H9 (cell line): ENCODE measurements at regions not wholly inside any gene's neighbourhood (a gene's known extent, or its start where the extent isn't known, plus 50 kb on each side); places are given as distances from the start of the nearest gene placed in this dataset.

Source experiments
- DNase-seq: peaks from one replicate; pipeline ENCODE4 v3.0.0-alpha.2; 2017
- H2AFZ ChIP-seq: one replicate; pipeline ENCODE4 v1.6.1; 2013; ENCODE audit warnings: mild to moderate bottlenecking, low read length, control low read depth, moderate library complexity
- H2AK5ac ChIP-seq: 2 replicates; pipeline ENCODE4 v1.6.1; 2013; ENCODE audit warnings: low read length, control low read depth, mixed read lengths; ENCODE audit not compliant: insufficient read length
- H2BK120ac ChIP-seq: one replicate; pipeline ENCODE4 v1.6.1; 2013; ENCODE audit warnings: low read depth, mild to moderate bottlenecking, low read length, control low read depth, inconsistent platforms; ENCODE audit not compliant: poor library complexity, severe bottlenecking
- H2BK12ac ChIP-seq: 2 replicates; pipeline ENCODE4 v1.6.1; 2013; ENCODE audit warnings: low read length, control low read depth, mixed read lengths, low read depth; ENCODE audit not compliant: insufficient read length
- H2BK15ac ChIP-seq: 2 replicates; pipeline ENCODE4 v1.6.1; 2013; ENCODE audit warnings: low read depth, low read length, control low read depth
- H2BK20ac ChIP-seq: one replicate; pipeline ENCODE4 v1.6.1; 2013; ENCODE audit warnings: low read depth, mild to moderate bottlenecking, low read length, control low read depth, inconsistent platforms; ENCODE audit not compliant: poor library complexity, severe bottlenecking
- H2BK5ac ChIP-seq: 2 replicates; pipeline ENCODE4 v1.6.1; 2013; ENCODE audit warnings: low read length, control low read depth, mixed read lengths; ENCODE audit not compliant: insufficient read length
- H3K14ac ChIP-seq: 2 replicates; pipeline ENCODE4 v1.6.1; 2013; ENCODE audit warnings: low read length, control low read depth; ENCODE audit not compliant: insufficient read depth
- H3K18ac ChIP-seq: 2 replicates; pipeline ENCODE4 v1.6.1; 2013; ENCODE audit warnings: low read depth, mild to moderate bottlenecking, mixed read lengths, low read length, control low read depth; ENCODE audit not compliant: insufficient read length
- H3K23ac ChIP-seq: 2 replicates; pipeline ENCODE4 v1.6.1; 2013; ENCODE audit warnings: low read length, control low read depth, mixed read lengths, low read depth; ENCODE audit not compliant: insufficient read length
- H3K23me2 ChIP-seq: 2 replicates; pipeline ENCODE4 v1.6.1; 2013; ENCODE audit warnings: low read depth, mild to moderate bottlenecking, mixed read lengths, low read length, control low read depth; ENCODE audit not compliant: insufficient read length, poor library complexity, severe bottlenecking
- H3K27ac ChIP-seq: 2 replicates; pipeline ENCODE4 v1.5.1; 2013; ENCODE audit warnings: low read length, control low read depth, mixed read lengths, low read depth; ENCODE audit not compliant: insufficient read length
- H3K27me3 ChIP-seq: 2 replicates; pipeline ENCODE4 v1.6.1; 2013; ENCODE audit warnings: low read length, control low read depth, inconsistent platforms; ENCODE audit not compliant: insufficient read depth
- H3K4ac ChIP-seq: 2 replicates; pipeline ENCODE4 v1.6.1; 2013; ENCODE audit warnings: low read depth, mild to moderate bottlenecking, control low read depth, inconsistent platforms, low read length, moderate library complexity
- H3K4me1 ChIP-seq: 2 replicates; pipeline ENCODE4 v1.6.1; 2013; ENCODE audit warnings: low read length, control low read depth, inconsistent platforms; ENCODE audit not compliant: insufficient read depth
- H3K4me2 ChIP-seq: 2 replicates; pipeline ENCODE4 v1.6.1; 2013; ENCODE audit warnings: low read length, control low read depth, mixed read lengths; ENCODE audit not compliant: insufficient read length, insufficient read depth
- H3K56ac ChIP-seq: 2 replicates; pipeline ENCODE4 v1.6.1; 2013; ENCODE audit warnings: low read depth, mild to moderate bottlenecking, mixed read lengths, low read length, control low read depth; ENCODE audit not compliant: insufficient read length
- H3K79me1 ChIP-seq: 2 replicates; pipeline ENCODE4 v1.6.1; 2013; ENCODE audit warnings: low read depth, mild to moderate bottlenecking, moderate library complexity, low read length, control low read depth, inconsistent platforms; ENCODE audit not compliant: insufficient read depth, poor library complexity, severe bottlenecking
- H3K79me2 ChIP-seq: 2 replicates; pipeline ENCODE4 v1.6.1; 2013; ENCODE audit warnings: low read length, control low read depth, inconsistent platforms; ENCODE audit not compliant: insufficient read depth
- H3K9ac ChIP-seq: 2 replicates; pipeline ENCODE4 v1.6.1; 2013; ENCODE audit warnings: low read length, control low read depth, mixed read lengths; ENCODE audit not compliant: insufficient read length; ENCODE audit errors: extremely low read depth
- H3K9me3 ChIP-seq: one replicate; pipeline ENCODE4 v1.6.1; 2013; ENCODE audit warnings: low read depth, low read length, inconsistent platforms; ENCODE audit not compliant: control insufficient read depth
- H3T11ph ChIP-seq: one replicate; pipeline ENCODE4 v1.6.1; 2013; ENCODE audit warnings: mild to moderate bottlenecking, low read length, control low read depth, inconsistent platforms
- H4K20me1 ChIP-seq: one replicate; pipeline ENCODE4 v1.6.1; 2013; ENCODE audit not compliant: control insufficient read depth, insufficient read length, insufficient read depth
- H4K5ac ChIP-seq: 2 replicates; pipeline ENCODE4 v1.6.1; 2013; ENCODE audit warnings: low read depth, mild to moderate bottlenecking, mixed read lengths, low read length, control low read depth; ENCODE audit not compliant: insufficient read length
- H4K8ac ChIP-seq: replicated peaks from 2 replicates; pipeline ENCODE4 v1.6.1; 2013; ENCODE audit warnings: low read length, control low read depth, mixed read lengths, low read depth; ENCODE audit not compliant: insufficient read length
- H4K91ac ChIP-seq: 2 replicates; pipeline ENCODE4 v1.6.1; 2013; ENCODE audit warnings: low read depth, mild to moderate bottlenecking, moderate library complexity, mixed read lengths, low read length, control low read depth; ENCODE audit not compliant: insufficient read length
- H3K27ac Mint-ChIP-seq, 3 experiments: 2 replicates in 2 of 3; 3 replicates in 1 of 3; pipeline ENCODE4 v1.8.0; 2020 to 2021; ENCODE audit warnings: mixed read lengths in 3 of 3, mild to moderate bottlenecking in 1 of 3, moderate library complexity in 1 of 3
- H3K27me3 Mint-ChIP-seq: 2 replicates; pipeline ENCODE4 v1.8.0; 2021; ENCODE audit warnings: low read depth, mild to moderate bottlenecking, moderate library complexity, mixed read lengths
- H3K36me3 Mint-ChIP-seq, 3 experiments: 2 replicates in 2 of 3; 3 replicates in 1 of 3; pipeline ENCODE4 v1.8.0; 2020 to 2021; ENCODE audit warnings: low read depth in 3 of 3, mixed read lengths in 3 of 3; ENCODE audit not compliant: insufficient read depth in 1 of 3
- H3K4me1 Mint-ChIP-seq, 2 experiments: 2 replicates each; pipeline ENCODE4 v1.8.0; 2020; ENCODE audit warnings: mixed read lengths in 2 of 2
- H3K4me3 Mint-ChIP-seq, 2 experiments: 2 replicates in 1 of 2; 3 replicates in 1 of 2; pipeline ENCODE4 v1.8.0; 2020 to 2021; ENCODE audit warnings: mild to moderate bottlenecking in 2 of 2, mixed read lengths in 2 of 2, moderate library complexity in 1 of 2
- H3K9me3 Mint-ChIP-seq, 2 experiments: 2 replicates in 1 of 2; 3 replicates in 1 of 2; pipeline ENCODE4 v1.8.0; 2020; ENCODE audit warnings: mild to moderate bottlenecking in 2 of 2, mixed read lengths in 2 of 2, moderate library complexity in 1 of 2
- WGBS: extraction: QIAGEN DNeasy Blood & Tissue Kit; methylation state at CpG from one replicate; pipeline ENCODE4 v1.1.7; 2013; ENCODE audit warnings: missing lambda C conversion rate, low lambda C conversion rate, mixed read lengths; ENCODE audit not compliant: insufficient read length; ENCODE audit errors: extremely low coverage; 5-methylcytosine and 5-hydroxymethylcytosine counted together
- TF ChIP-seq, protein P1 (sequence below): fragments of 200-600 bp; sonication (generic); conservative IDR thresholded peaks from 3 replicates; pipeline ENCODE4 v1.8.0; 2021; ENCODE audit warnings: antibody characterized with exemption, mild to moderate bottlenecking

- no peak overlapping the region for H3K4me2 ChIP-seq
- H3K27ac Mint-ChIP-seq, result no peak overlapping the region
These were observed 143.4 kb upstream of the SOX4 start for GRCh38 chr6:21450149-21450548.

More at GRCh38 chr6:21450149-21450548, 143.4 kb upstream of the SOX4 start:
- H3T11ph ChIP-seq, result no peak overlapping the region
- H3K27ac ChIP-seq, result no peak overlapping the region
- no peaks in the 10 kb centered on the region for H3K79me2 ChIP-seq
- no peak overlapping the region for H3K18ac ChIP-seq
- no peaks in the 10 kb centered on the region for H3K79me1 ChIP-seq
- no peaks in the 10 kb centered on the region for H4K20me1 ChIP-seq
- no peak overlapping the region for H3K23ac ChIP-seq
- H2BK120ac ChIP-seq, result no peak overlapping the region
- no peak overlapping the region for H3K9ac ChIP-seq
- Mint-ChIP-seq H3K27me3 (no peaks in the 10 kb centered on the region; the same call in 1 of the 2 replicates), H3K4me3 (no peak overlapping the region), H3K9me3 (no peaks in the 10 kb centered on the region), H3K4me1 (no peaks in the 10 kb centered on the region), H3K36me3 (no peaks in the 10 kb centered on the region)
- no peak overlapping the region for H2BK5ac ChIP-seq
- no peak overlapping the region for H3K4ac ChIP-seq
- H3K56ac ChIP-seq, result no peak overlapping the region
- H2BK12ac ChIP-seq, result no peak overlapping the region
- no peak overlapping the region for H3K14ac ChIP-seq
- H2AK5ac ChIP-seq, result no peak overlapping the region
- peak overlapping the region; percentile 33 for H2AFZ ChIP-seq
- H3K23me2 ChIP-seq, result no peaks in the 10 kb centered on the region
- no CpG with 5 or more reads among the region's 4 CpGs for WGBS
- H4K8ac ChIP-seq, result no peak overlapping the region
- H3K4me1 ChIP-seq, result no peaks in the 10 kb centered on the region
- no peak overlapping the region for H4K91ac ChIP-seq
- DNase-seq, result no peak
- TF ChIP-seq, protein P1, sequence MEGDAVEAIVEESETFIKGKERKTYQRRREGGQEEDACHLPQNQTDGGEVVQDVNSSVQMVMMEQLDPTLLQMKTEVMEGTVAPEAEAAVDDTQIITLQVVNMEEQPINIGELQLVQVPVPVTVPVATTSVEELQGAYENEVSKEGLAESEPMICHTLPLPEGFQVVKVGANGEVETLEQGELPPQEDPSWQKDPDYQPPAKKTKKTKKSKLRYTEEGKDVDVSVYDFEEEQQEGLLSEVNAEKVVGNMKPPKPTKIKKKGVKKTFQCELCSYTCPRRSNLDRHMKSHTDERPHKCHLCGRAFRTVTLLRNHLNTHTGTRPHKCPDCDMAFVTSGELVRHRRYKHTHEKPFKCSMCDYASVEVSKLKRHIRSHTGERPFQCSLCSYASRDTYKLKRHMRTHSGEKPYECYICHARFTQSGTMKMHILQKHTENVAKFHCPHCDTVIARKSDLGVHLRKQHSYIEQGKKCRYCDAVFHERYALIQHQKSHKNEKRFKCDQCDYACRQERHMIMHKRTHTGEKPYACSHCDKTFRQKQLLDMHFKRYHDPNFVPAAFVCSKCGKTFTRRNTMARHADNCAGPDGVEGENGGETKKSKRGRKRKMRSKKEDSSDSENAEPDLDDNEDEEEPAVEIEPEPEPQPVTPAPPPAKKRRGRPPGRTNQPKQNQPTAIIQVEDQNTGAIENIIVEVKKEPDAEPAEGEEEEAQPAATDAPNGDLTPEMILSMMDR, result no peak
- H3K9me3 ChIP-seq, result no peaks in the 10 kb centered on the region
- H2BK20ac ChIP-seq, result no peak overlapping the region
- H2BK15ac ChIP-seq, result no peak overlapping the region
- H3K27me3 ChIP-seq, result no peaks in the 10 kb centered on the region
- no peak overlapping the region for H4K5ac ChIP-seq
